Midbrain (tissue), 1 donor: ENCODE measurements at regions not wholly inside any gene's neighbourhood (a gene's known extent, or its start where the extent isn't known, plus 50 kb on each side); places are given as distances from the start of the nearest gene placed in this dataset.

Experiments
- DNase-seq: peaks from one replicate; lab custom pipeline; 2025; lab: John Stamatoyannopoulos, UW

GRCh38 chr17:72501404-72502370 is 380.9 kb downstream of the SOX9 start:
- peak; percentile 73 for DNase-seq

GRCh38 chr17:72502371-72503341 is 381.8 kb downstream of the SOX9 start:
- DNase-seq = no peak

GRCh38 chr17:72503556-72503955 is 382.7 kb downstream of the SOX9 start:
- no peak for DNase-seq

- DNase-seq = no peak
Measured at GRCh38 chr17:72504783-72505182, 384.0 kb downstream of the SOX9 start.

- DNase-seq = no peak
Measured at GRCh38 chr17:72506773-72507172, 386.0 kb downstream of the SOX9 start.

GRCh38 chr17:72507370-72507769 is 386.6 kb downstream of the SOX9 start:
- no peak for DNase-seq

- peak; percentile 26 for DNase-seq
Measured at GRCh38 chr17:72510351-72511016, 389.7 kb downstream of the SOX9 start.

GRCh38 chr17:72511242-72511641 is 390.4 kb downstream of the SOX9 start:
- no peak for DNase-seq

- no peak for DNase-seq
Measured at GRCh38 chr17:72511874-72512273, 391.1 kb downstream of the SOX9 start.

- DNase-seq = no peak
Measured at GRCh38 chr17:72512649-72513556, 392.1 kb downstream of the SOX9 start.

GRCh38 chr17:72514321-72514861 is 393.6 kb downstream of the SOX9 start:
- DNase-seq = no peak

GRCh38 chr17:72514891-72515290 is 394.1 kb downstream of the SOX9 start:
- no peak for DNase-seq

- DNase-seq = no peak
Measured at GRCh38 chr17:72515291-72516065, 394.7 kb downstream of the SOX9 start.

GRCh38 chr17:72516772-72517399 is 396.1 kb downstream of the SOX9 start:
- DNase-seq = peak; percentile 24

GRCh38 chr17:72517413-72518158 is 396.8 kb downstream of the SOX9 start:
- DNase-seq = no peak

- no peak for DNase-seq
Measured at GRCh38 chr17:72518159-72518732, 397.4 kb downstream of the SOX9 start.

- DNase-seq = peak; percentile 18
Measured at GRCh38 chr17:72518753-72519597, 398.2 kb downstream of the SOX9 start.
